Tibial nerve (tissue), 4 donors: ENCODE measurements at regions not wholly inside any gene's neighbourhood (a gene's known extent, or its start where the extent isn't known, plus 50 kb on each side); places are given as distances from the start of the nearest gene placed in this dataset.

ENCODE experiments used
- DNase-seq, 2 donors: peaks; one replicate each; pipeline ENCODE4 v3.0.0-alpha.2; 2019; ENCODE audit warnings: low spot score in 2 of 2
- H3K27ac ChIP-seq, 4 donors: fragments of 200-600 bp; sonication (generic) in 3 of 4; one replicate each; pipeline ENCODE4 v1.5.1; 2017 to 2019; ENCODE audit warnings: mild to moderate bottlenecking in 1 of 4
- H3K27me3 ChIP-seq, 2 donors: fragments of 200-600 bp; sonication (generic) in 1 of 2; one replicate each; pipeline versions ENCODE4 v1.5.1 to v1.6.0; 2017 to 2019
- H3K36me3 ChIP-seq, 3 donors: fragments of 200-600 bp; sonication (generic); one replicate each; pipeline ENCODE4 v1.5.1; 2018 to 2019
- H3K4me1 ChIP-seq, 4 donors: fragments of 200-600 bp; sonication (generic) in 3 of 4; one replicate each; pipeline ENCODE4 v1.5.1; 2017 to 2019
- H3K4me3 ChIP-seq, 4 donors: fragments of 200-600 bp; sonication (generic) in 3 of 4; one replicate each; pipeline ENCODE4 v1.5.1; 2017 to 2019; ENCODE audit warnings: mild to moderate bottlenecking in 1 of 4, moderate library complexity in 1 of 4
- H3K9me3 ChIP-seq, 4 donors: fragments of 200-600 bp; sonication (generic) in 3 of 4; one replicate each; pipeline ENCODE4 v1.5.1; 2017 to 2019
- EP300 ChIP-seq, 2 donors: sonication (generic); formaldehyde crosslinking; IDR thresholded peaks; one replicate each; pipeline ENCODE4 v1.6.1; 2017; ENCODE audit warnings: antibody characterized with exemption in 2 of 2, mild to moderate bottlenecking in 1 of 2
- POLR2A ChIP-seq, 2 donors: fragments of 450-650 bp; IDR thresholded peaks; one replicate each; pipeline ENCODE4 v1.6.1; 2017; ENCODE audit warnings: antibody characterized with exemption in 2 of 2, mild to moderate bottlenecking in 2 of 2, moderate library complexity in 2 of 2
- WGBS, 2 donors: methylation state at CpG; one replicate each; pipeline ENCODE4 v1.1.5; 2018; 5-methylcytosine and 5-hydroxymethylcytosine counted together
- TF ChIP-seq, protein P1 (sequence below), 5 experiments: fragments of 200-600 bp in 3 of 5; fragments of 450-650 bp in 2 of 5; sonication (generic) in 3 of 5; IDR thresholded peaks; one replicate each; pipeline ENCODE4 v1.5.1; 2016 to 2019; ENCODE audit warnings: antibody characterized with exemption in 5 of 5, mild to moderate bottlenecking in 3 of 5, moderate library complexity in 2 of 5

- 54 to 59% methylated on average over 5 of the region's 5 CpGs for WGBS, 2 donors
- peaks cover 0 to 8% (median 0%) of the 10 kb centered on the region in 4 donors for H3K4me1 ChIP-seq
- H3K27ac ChIP-seq = no peak overlapping the region
- no peak for DNase-seq
- TF ChIP-seq, protein P1, sequence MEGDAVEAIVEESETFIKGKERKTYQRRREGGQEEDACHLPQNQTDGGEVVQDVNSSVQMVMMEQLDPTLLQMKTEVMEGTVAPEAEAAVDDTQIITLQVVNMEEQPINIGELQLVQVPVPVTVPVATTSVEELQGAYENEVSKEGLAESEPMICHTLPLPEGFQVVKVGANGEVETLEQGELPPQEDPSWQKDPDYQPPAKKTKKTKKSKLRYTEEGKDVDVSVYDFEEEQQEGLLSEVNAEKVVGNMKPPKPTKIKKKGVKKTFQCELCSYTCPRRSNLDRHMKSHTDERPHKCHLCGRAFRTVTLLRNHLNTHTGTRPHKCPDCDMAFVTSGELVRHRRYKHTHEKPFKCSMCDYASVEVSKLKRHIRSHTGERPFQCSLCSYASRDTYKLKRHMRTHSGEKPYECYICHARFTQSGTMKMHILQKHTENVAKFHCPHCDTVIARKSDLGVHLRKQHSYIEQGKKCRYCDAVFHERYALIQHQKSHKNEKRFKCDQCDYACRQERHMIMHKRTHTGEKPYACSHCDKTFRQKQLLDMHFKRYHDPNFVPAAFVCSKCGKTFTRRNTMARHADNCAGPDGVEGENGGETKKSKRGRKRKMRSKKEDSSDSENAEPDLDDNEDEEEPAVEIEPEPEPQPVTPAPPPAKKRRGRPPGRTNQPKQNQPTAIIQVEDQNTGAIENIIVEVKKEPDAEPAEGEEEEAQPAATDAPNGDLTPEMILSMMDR (IDR thresholded peaks at IDR 0.05) = no peak
- TF ChIP-seq POLR2A (IDR thresholded peaks at IDR 0.05) (no peak), EP300 (IDR thresholded peaks at IDR 0.05) (no peak)
- no peaks in the 10 kb centered on the region for H3K27me3 ChIP-seq
- H3K36me3 ChIP-seq = no peaks in the 10 kb centered on the region
- H3K4me3 ChIP-seq = no peak overlapping the region
- H3K9me3 ChIP-seq = no peaks in the 10 kb centered on the region
Observed at GRCh38 chr9:87095951-87096350, 148.6 kb upstream of the GAS1 start.

DNA sequence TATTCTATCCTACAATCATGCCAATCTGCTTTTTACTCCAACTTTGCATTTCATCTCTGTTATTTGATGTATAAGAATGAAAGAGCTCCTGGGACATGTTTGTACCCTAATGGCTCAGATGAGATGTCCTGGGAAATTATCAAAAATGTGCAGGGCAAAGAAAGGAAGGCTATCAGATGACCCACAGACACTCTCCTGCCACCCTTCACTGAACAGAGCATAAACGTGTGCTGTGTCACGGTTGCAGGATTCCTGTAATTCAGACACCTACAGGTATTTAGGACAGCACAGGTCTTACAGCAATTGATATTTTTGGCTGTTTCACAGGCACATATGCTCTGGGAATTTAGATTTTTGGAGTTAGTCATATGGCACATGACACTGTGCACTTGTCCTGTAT, 149.2 kb upstream of the GAS1 start:
- Histone ChIP-seq H3K27ac (no peak overlapping the region), H3K9me3 (no peaks in the 10 kb centered on the region), H3K36me3 (no peaks in the 10 kb centered on the region), H3K27me3 (no peaks in the 10 kb centered on the region), H3K4me3 (no peak overlapping the region), H3K4me1 (peaks cover 0 to 8% (median 0%) of the 10 kb centered on the region in 4 donors)
- no peak for TF ChIP-seq POLR2A (IDR thresholded peaks at IDR 0.05)
- no peak for TF ChIP-seq EP300 (IDR thresholded peaks at IDR 0.05)
- TF ChIP-seq, protein P1 (IDR thresholded peaks at IDR 0.05) = no peak
- WGBS, 2 donors = 83 to 90% methylated on average over 2 of the region's 2 CpGs
- DNase-seq = no peak

- no peaks in the 10 kb centered on the region for H3K27me3 ChIP-seq
- no peak overlapping the region for H3K27ac ChIP-seq
- WGBS, 2 donors = 80 to 83% methylated on average over 3 of the region's 3 CpGs
Observed at GRCh38 chr9:87097238-87097637, 149.9 kb upstream of the GAS1 start.

DNA sequence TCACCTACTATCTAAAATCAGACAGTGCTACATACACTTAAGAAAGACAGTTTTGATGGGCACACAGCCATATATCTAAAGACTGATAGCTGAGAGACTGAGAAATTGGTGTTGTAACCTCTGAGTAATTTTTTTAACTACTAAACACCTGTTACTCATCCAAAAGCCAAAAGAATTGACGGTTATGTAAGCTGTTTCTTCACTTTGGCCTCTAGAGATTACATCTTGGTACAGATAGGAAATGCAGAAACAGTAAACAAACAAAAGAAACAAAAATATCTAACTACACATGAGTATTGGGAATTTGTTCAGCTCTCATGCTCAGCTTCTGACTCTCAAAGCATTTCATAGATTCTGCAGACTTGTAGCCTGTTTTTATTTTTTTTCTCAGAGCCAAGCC, 152.1 kb upstream of the GAS1 start:
- 55 to 57% methylated on average over 1 of the region's 1 CpG for WGBS, 2 donors
- H3K9me3 ChIP-seq = no peaks in the 10 kb centered on the region
- no peak overlapping the region for H3K4me3 ChIP-seq
- peaks cover 0 to 8% (median 0%) of the 10 kb centered on the region in 4 donors for H3K4me1 ChIP-seq
- H3K36me3 ChIP-seq = no peaks in the 10 kb centered on the region
- no peak for DNase-seq
- H3K27ac ChIP-seq = no peak overlapping the region
- H3K27me3 ChIP-seq = no peaks in the 10 kb centered on the region
- TF ChIP-seq POLR2A (IDR thresholded peaks at IDR 0.05) = no peak
- TF ChIP-seq, protein P1 (IDR thresholded peaks at IDR 0.05) = no peak
- TF ChIP-seq EP300 (IDR thresholded peaks at IDR 0.05) = peak in 1 of 2 donors; percentile 37

More at GRCh38 chr9:87097238-87097637, 149.9 kb upstream of the GAS1 start:
- Histone ChIP-seq H3K4me1 (peaks cover 0 to 8% (median 0%) of the 10 kb centered on the region in 4 donors), H3K9me3 (no peaks in the 10 kb centered on the region), H3K36me3 (no peaks in the 10 kb centered on the region), H3K4me3 (no peak overlapping the region)
- TF ChIP-seq EP300 (IDR thresholded peaks at IDR 0.05) = no peak
- TF ChIP-seq, protein P1 (IDR thresholded peaks at IDR 0.05) = no peak
- TF ChIP-seq POLR2A (IDR thresholded peaks at IDR 0.05) = no peak
- no peak for DNase-seq

DNA sequence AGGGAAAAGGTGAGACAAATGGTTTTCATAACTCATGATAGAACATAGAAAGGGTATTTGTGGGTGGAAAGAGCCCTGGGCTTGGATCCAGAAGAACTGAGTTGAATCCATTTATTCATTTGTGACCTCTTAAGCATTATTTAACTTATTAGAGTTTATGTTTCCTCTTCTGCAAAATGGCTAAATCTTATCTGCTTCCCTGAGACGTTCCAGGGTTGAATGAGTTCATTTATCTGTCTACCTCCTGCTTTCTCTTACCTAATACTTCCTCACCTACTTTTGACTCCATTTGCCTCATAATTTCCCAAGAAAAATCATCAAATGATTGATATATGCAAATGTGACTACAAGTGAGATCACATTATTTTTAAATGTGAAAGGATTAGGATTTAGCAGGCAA, 152.7 kb upstream of the GAS1 start:
- H3K4me1 ChIP-seq = peaks cover 0 to 8% (median 0%) of the 10 kb centered on the region in 4 donors
- no peak for DNase-seq
- no peaks in the 10 kb centered on the region for H3K9me3 ChIP-seq
- 6 to 14% methylated on average over 1 of the region's 1 CpG for WGBS, 2 donors
- no peaks in the 10 kb centered on the region for H3K36me3 ChIP-seq
- no peak overlapping the region for H3K4me3 ChIP-seq
- no peak overlapping the region for H3K27ac ChIP-seq
- TF ChIP-seq EP300 (IDR thresholded peaks at IDR 0.05) = no peak
- TF ChIP-seq POLR2A (IDR thresholded peaks at IDR 0.05) = no peak
- TF ChIP-seq, protein P1 (IDR thresholded peaks at IDR 0.05) = no peak
- H3K27me3 ChIP-seq = no peaks in the 10 kb centered on the region
